Dendritic cell treated with granulocyte-macrophage colony-stimulating factor and Interleukin-4, amounts not matched to agents 40 ng/mL and 50 ng/mL, for 4 days (primary cell): ENCODE measurements at regions not wholly inside any gene's neighbourhood (a gene's known extent, or its start where the extent isn't known, plus 50 kb on each side); places are given as distances from the start of the nearest gene placed in this dataset.

Source experiments
- H3K27ac Mint-ChIP-seq: one replicate; pipeline ENCODE4 v1.8.0; 2022; ENCODE audit warnings: mild to moderate bottlenecking, mixed read lengths
- H3K27me3 Mint-ChIP-seq: one replicate; pipeline ENCODE4 v1.8.0; 2022; ENCODE audit warnings: mild to moderate bottlenecking, mixed read lengths
- H3K36me3 Mint-ChIP-seq: one replicate; pipeline ENCODE4 v1.8.0; 2022; ENCODE audit warnings: low read depth, mixed read lengths
- H3K4me1 Mint-ChIP-seq: one replicate; pipeline ENCODE4 v1.8.0; 2022; ENCODE audit warnings: low read depth, mixed read lengths
- H3K4me3 Mint-ChIP-seq: one replicate; pipeline ENCODE4 v1.8.0; 2022; ENCODE audit warnings: mild to moderate bottlenecking, moderate library complexity, mixed read lengths
- H3K9me3 Mint-ChIP-seq: one replicate; pipeline ENCODE4 v1.8.0; 2022; ENCODE audit warnings: mixed read lengths
- intact Hi-C: fragments of 100-400 bp; cut with micrococcal nuclease; formaldehyde crosslinking; loops from one replicate; pipeline ENCODE4 v1.15.0; 2022

- intact Hi-C loops, result no loop called here
- H3K27ac Mint-ChIP-seq, result no peak overlapping the region
- H3K9me3 Mint-ChIP-seq, result peaks cover 44% of the 10 kb centered on the region
- no peaks in the 10 kb centered on the region for H3K4me1 Mint-ChIP-seq
- no peak overlapping the region for H3K4me3 Mint-ChIP-seq
- H3K27me3 Mint-ChIP-seq, result no peaks in the 10 kb centered on the region
- no peaks in the 10 kb centered on the region for H3K36me3 Mint-ChIP-seq
These were observed 54.5 kb upstream of the FAM78B start for GRCh38 chr1:166221316-166221715.

DNA sequence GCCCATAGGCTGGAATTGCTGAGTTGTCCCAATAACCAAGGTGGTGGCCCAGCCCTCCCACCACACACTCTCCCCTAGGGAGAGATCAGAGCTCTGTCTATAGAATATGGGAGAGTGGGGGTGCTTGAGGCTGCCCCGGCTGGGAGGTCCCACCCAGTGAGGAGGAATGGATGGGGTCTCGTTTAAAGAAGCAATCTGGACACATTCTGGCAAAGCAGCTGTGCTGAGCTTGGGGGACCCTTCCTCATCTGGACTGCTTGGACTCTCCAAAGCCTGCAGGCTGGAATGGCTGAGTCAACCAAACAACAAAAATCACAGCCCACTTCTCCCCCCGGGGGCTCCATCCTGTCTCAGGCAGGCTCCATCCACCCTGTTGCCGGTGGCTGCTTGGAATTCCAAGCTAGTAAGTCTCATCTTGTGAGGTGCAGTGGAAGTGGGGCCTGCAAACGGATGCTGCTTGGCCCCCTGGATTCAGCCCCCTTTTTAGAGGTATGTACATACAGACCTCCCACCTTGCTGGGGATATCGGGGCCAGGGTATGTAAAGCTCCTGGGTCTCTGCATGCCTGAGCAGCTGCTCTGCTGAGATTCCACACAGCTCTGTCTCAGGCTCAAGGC is 67.1 kb upstream of the FAM78B start:
- intact Hi-C loops, result no loop called here
- no peak overlapping the region for H3K27ac Mint-ChIP-seq
- H3K27me3 Mint-ChIP-seq, result no peaks in the 10 kb centered on the region
- H3K4me1 Mint-ChIP-seq, result no peaks in the 10 kb centered on the region
- no peaks in the 10 kb centered on the region for H3K36me3 Mint-ChIP-seq
- no peak overlapping the region for H3K4me3 Mint-ChIP-seq
- H3K9me3 Mint-ChIP-seq, result peaks cover 37% of the 10 kb centered on the region

DNA sequence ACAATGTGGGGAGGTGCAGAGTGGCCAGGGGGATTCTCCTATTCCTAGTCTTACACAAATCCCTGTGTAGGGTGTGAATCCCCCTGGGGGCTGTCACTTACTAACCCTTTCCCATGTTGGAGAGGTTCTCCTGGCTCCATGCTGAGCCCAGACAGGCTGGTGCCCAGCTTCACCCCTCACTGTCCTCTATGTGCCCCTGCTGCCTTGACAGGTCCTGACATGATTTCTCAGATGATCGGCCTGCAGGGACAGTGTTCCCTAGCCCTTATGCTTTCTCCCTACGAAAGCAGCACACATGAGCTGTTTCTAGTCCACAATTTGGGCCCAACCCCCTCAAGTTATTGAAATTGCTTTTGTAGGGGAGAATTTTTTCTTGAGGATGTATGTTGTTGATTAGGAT is 68.9 kb upstream of the FAM78B start:
- no peak overlapping the region for H3K4me3 Mint-ChIP-seq
- H3K4me1 Mint-ChIP-seq, result no peaks in the 10 kb centered on the region
- no peaks in the 10 kb centered on the region for H3K36me3 Mint-ChIP-seq
- no peaks in the 10 kb centered on the region for H3K27me3 Mint-ChIP-seq
- intact Hi-C loops, result no loop called here
- peaks cover 34% of the 10 kb centered on the region for H3K9me3 Mint-ChIP-seq
- no peak overlapping the region for H3K27ac Mint-ChIP-seq

GRCh38 chr1:166237675-166238074 is 70.9 kb upstream of the FAM78B start:
- Mint-ChIP-seq H3K4me1 (no peaks in the 10 kb centered on the region), H3K27ac (no peak overlapping the region), H3K9me3 (peaks cover 14% of the 10 kb centered on the region), H3K36me3 (no peaks in the 10 kb centered on the region), H3K4me3 (no peak overlapping the region), H3K27me3 (no peaks in the 10 kb centered on the region)
- intact Hi-C loops, result no loop called here

GRCh38 chr1:166253076-166253779 is 86.4 kb upstream of the FAM78B start:
- intact Hi-C loops, result no loop called here
- Mint-ChIP-seq H3K4me1 (no peaks in the 10 kb centered on the region), H3K4me3 (no peak overlapping the region), H3K27me3 (no peaks in the 10 kb centered on the region), H3K36me3 (no peaks in the 10 kb centered on the region), H3K27ac (no peak overlapping the region), H3K9me3 (peaks cover 68% of the 10 kb centered on the region)

GRCh38 chr1:166258017-166258416 is 91.2 kb upstream of the FAM78B start:
- intact Hi-C loops, result no loop called here
- no peak overlapping the region for H3K4me3 Mint-ChIP-seq
- no peaks in the 10 kb centered on the region for H3K4me1 Mint-ChIP-seq
- H3K27ac Mint-ChIP-seq, result no peak overlapping the region
- H3K27me3 Mint-ChIP-seq, result no peaks in the 10 kb centered on the region
- no peaks in the 10 kb centered on the region for H3K36me3 Mint-ChIP-seq
- peaks cover 37% of the 10 kb centered on the region for H3K9me3 Mint-ChIP-seq

GRCh38 chr1:166261511-166261910 is 94.7 kb upstream of the FAM78B start:
- intact Hi-C loops, result no loop called here
- Mint-ChIP-seq H3K27me3 (no peaks in the 10 kb centered on the region), H3K9me3 (peaks cover 22% of the 10 kb centered on the region), H3K27ac (no peak overlapping the region), H3K4me3 (no peak overlapping the region), H3K4me1 (no peaks in the 10 kb centered on the region), H3K36me3 (no peaks in the 10 kb centered on the region)

- no peaks in the 10 kb centered on the region for H3K4me1 Mint-ChIP-seq
- no peak overlapping the region for H3K27ac Mint-ChIP-seq
These were observed 103.8 kb upstream of the FAM78B start for GRCh38 chr1:166270476-166271150.

GRCh38 chr1:166271151-166271538 is 104.3 kb upstream of the FAM78B start:
- Mint-ChIP-seq H3K27ac (no peak overlapping the region), H3K27me3 (no peaks in the 10 kb centered on the region), H3K4me1 (no peaks in the 10 kb centered on the region), H3K36me3 (no peaks in the 10 kb centered on the region), H3K4me3 (no peak overlapping the region), H3K9me3 (peaks cover 33% of the 10 kb centered on the region)
- intact Hi-C loops, result no loop called here

More at GRCh38 chr1:166270476-166271150, 103.8 kb upstream of the FAM78B start:
- intact Hi-C loops, result no loop called here
- no peaks in the 10 kb centered on the region for H3K27me3 Mint-ChIP-seq
- H3K36me3 Mint-ChIP-seq, result no peaks in the 10 kb centered on the region
- H3K9me3 Mint-ChIP-seq, result peaks cover 33% of the 10 kb centered on the region
- no peak overlapping the region for H3K4me3 Mint-ChIP-seq

DNA sequence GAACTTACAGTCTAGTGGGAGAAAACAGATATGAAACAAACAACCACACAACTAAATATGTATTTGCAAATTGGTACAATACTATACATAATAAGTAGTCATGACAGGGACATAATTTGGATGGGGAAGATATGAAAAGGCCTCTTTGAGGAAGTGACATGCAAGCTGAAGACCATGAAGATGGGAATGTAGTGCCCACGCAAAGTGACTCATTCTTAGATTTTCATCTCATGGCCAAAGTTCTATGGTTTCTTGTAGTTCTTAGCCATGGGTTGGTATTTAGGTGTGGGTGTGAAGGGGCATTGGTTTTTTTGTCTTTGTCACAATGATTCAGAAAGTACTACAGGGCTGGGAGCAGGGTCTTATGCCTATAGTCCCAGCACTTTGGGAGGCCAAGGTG is 105.4 kb upstream of the FAM78B start:
- Mint-ChIP-seq H3K27ac (no peak overlapping the region), H3K36me3 (no peaks in the 10 kb centered on the region), H3K9me3 (peaks cover 33% of the 10 kb centered on the region), H3K4me1 (no peaks in the 10 kb centered on the region), H3K27me3 (no peaks in the 10 kb centered on the region), H3K4me3 (no peak overlapping the region)
- intact Hi-C loops, result no loop called here

DNA sequence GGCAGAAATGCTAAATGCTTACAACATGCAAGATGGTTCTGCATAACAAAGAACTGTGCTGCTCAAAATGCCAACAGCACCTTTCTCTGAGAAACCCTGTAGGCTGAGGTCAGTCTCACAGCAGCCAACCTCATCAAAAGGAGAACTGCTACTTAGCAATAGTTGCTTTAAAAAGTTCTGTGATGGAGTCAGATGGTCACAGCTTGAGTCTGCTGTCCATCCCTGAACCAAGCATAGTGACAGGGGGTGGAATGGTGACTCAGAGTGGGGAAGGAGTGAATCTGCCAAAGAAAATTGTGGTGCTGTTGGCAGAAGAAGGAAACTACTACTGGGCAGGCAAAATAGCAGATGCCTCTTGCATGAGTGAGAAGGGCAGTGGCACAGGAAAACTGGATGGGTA is 106.0 kb upstream of the FAM78B start:
- H3K4me1 Mint-ChIP-seq, result no peaks in the 10 kb centered on the region
- no peaks in the 10 kb centered on the region for H3K36me3 Mint-ChIP-seq
- H3K9me3 Mint-ChIP-seq, result peaks cover 31% of the 10 kb centered on the region
- H3K4me3 Mint-ChIP-seq, result no peak overlapping the region
- H3K27ac Mint-ChIP-seq, result no peak overlapping the region
- intact Hi-C loops, result no loop called here
- H3K27me3 Mint-ChIP-seq, result no peaks in the 10 kb centered on the region

DNA sequence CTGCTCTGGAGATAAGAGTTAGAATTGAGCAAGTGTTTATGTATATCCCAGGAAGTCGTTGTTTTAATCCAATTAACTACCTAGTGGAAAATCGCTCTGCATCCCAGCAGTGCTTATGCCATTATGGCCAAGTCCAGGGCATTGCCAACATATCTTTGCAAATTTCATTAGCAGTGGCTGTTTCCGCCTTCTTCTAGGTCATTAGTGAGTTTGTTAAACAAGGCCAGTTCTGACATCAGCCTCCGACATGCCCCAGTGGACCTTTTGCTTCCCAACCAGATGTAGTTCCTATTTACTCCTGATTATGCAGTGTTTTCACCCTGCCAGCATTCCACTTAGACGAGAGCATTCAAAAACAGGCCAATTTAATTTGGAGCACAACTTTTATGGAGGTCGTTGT is 106.8 kb upstream of the FAM78B start:
- Mint-ChIP-seq H3K36me3 (no peaks in the 10 kb centered on the region), H3K27me3 (no peaks in the 10 kb centered on the region), H3K4me1 (no peaks in the 10 kb centered on the region), H3K27ac (no peak overlapping the region), H3K9me3 (peaks cover 31% of the 10 kb centered on the region), H3K4me3 (no peak overlapping the region)
- intact Hi-C loops, result no loop called here

GRCh38 chr1:166282391-166283137 is 115.8 kb upstream of the FAM78B start:
- Mint-ChIP-seq H3K9me3 (no peaks in the 10 kb centered on the region), H3K36me3 (no peaks in the 10 kb centered on the region), H3K4me3 (no peak overlapping the region), H3K27ac (no peak overlapping the region), H3K27me3 (no peaks in the 10 kb centered on the region), H3K4me1 (no peaks in the 10 kb centered on the region)
- intact Hi-C loops, result no loop called here

- Mint-ChIP-seq H3K4me3 (no peak overlapping the region), H3K27me3 (no peaks in the 10 kb centered on the region), H3K9me3 (no peaks in the 10 kb centered on the region), H3K4me1 (no peaks in the 10 kb centered on the region), H3K36me3 (no peaks in the 10 kb centered on the region), H3K27ac (no peak overlapping the region)
- intact Hi-C loops, result no loop called here
These were observed 116.4 kb upstream of the FAM78B start for GRCh38 chr1:166283190-166283589.
